Tibial nerve (tissue), 4 donors: ENCODE measurements at regions not wholly inside any gene's neighbourhood (a gene's known extent, or its start where the extent isn't known, plus 50 kb on each side); places are given as distances from the start of the nearest gene placed in this dataset.

Experiments
- EP300 ChIP-seq, 2 donors: sonication (generic); formaldehyde crosslinking; IDR thresholded peaks; one replicate each; pipeline ENCODE4 v1.6.1; 2017; ENCODE audit warnings: antibody characterized with exemption in 2 of 2, mild to moderate bottlenecking in 1 of 2
- POLR2A ChIP-seq, 2 donors: fragments of 450-650 bp; IDR thresholded peaks; one replicate each; pipeline ENCODE4 v1.6.1; 2017; ENCODE audit warnings: antibody characterized with exemption in 2 of 2, mild to moderate bottlenecking in 2 of 2, moderate library complexity in 2 of 2
- TF ChIP-seq, protein P1 (sequence below), 5 experiments: fragments of 200-600 bp in 3 of 5; fragments of 450-650 bp in 2 of 5; sonication (generic) in 3 of 5; IDR thresholded peaks; one replicate each; pipeline ENCODE4 v1.5.1; 2016 to 2019; ENCODE audit warnings: antibody characterized with exemption in 5 of 5, mild to moderate bottlenecking in 3 of 5, moderate library complexity in 2 of 5

DNA sequence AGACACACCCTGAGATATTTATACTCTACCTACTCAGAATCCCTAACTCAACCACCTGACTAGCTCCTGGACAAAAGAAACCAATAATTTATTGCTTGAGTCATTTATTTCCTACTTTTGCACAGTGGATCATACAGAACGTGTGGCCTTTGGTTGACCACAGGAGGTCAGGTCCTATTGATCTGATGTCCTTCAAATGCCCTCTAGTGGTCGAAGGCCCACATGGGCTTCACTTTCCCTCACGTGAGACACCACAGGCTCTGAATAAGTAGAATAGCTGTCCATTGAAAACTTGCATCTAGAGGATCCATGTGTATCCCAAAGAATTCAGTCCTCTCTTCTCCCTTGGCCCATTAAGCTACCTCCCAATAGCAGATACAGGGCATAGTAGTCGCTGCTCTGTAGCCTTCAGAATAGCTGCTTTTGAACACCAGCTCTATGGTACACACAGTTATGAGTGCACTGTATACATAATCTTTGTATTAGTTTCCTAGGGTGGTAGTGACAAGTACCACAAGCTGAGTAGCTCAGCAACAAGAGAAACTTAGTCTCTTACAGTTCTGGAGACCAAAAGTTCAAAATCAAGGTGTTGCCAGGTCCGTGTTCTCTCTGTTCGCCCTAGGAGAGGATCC, 177.6 kb upstream of the SMARCA2 start:
- TF ChIP-seq, protein P1, sequence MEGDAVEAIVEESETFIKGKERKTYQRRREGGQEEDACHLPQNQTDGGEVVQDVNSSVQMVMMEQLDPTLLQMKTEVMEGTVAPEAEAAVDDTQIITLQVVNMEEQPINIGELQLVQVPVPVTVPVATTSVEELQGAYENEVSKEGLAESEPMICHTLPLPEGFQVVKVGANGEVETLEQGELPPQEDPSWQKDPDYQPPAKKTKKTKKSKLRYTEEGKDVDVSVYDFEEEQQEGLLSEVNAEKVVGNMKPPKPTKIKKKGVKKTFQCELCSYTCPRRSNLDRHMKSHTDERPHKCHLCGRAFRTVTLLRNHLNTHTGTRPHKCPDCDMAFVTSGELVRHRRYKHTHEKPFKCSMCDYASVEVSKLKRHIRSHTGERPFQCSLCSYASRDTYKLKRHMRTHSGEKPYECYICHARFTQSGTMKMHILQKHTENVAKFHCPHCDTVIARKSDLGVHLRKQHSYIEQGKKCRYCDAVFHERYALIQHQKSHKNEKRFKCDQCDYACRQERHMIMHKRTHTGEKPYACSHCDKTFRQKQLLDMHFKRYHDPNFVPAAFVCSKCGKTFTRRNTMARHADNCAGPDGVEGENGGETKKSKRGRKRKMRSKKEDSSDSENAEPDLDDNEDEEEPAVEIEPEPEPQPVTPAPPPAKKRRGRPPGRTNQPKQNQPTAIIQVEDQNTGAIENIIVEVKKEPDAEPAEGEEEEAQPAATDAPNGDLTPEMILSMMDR (IDR thresholded peaks at IDR 0.05) = no peak
- TF ChIP-seq EP300 (IDR thresholded peaks at IDR 0.05) (no peak), POLR2A (IDR thresholded peaks at IDR 0.05) (no peak)
